Ishikawa (cell line): ENCODE measurements at regions not wholly inside any gene's neighbourhood (a gene's known extent, or its start where the extent isn't known, plus 50 kb on each side); places are given as distances from the start of the nearest gene placed in this dataset.

ENCODE experiments used
- CEBPB ChIP-seq: IDR thresholded peaks from 2 replicates; pipeline ENCODE4 v1.6.1; 2012
- NFIC ChIP-seq: IDR thresholded peaks from 2 replicates; pipeline ENCODE4 v1.6.1; 2012
- RAD21 ChIP-seq: IDR thresholded peaks from 2 replicates; pipeline ENCODE4 v1.6.1; 2012; ENCODE audit warnings: low read depth
- TF ChIP-seq, protein P1 (sequence below): IDR thresholded peaks from 2 replicates; pipeline ENCODE4 v1.6.1; 2012

DNA sequence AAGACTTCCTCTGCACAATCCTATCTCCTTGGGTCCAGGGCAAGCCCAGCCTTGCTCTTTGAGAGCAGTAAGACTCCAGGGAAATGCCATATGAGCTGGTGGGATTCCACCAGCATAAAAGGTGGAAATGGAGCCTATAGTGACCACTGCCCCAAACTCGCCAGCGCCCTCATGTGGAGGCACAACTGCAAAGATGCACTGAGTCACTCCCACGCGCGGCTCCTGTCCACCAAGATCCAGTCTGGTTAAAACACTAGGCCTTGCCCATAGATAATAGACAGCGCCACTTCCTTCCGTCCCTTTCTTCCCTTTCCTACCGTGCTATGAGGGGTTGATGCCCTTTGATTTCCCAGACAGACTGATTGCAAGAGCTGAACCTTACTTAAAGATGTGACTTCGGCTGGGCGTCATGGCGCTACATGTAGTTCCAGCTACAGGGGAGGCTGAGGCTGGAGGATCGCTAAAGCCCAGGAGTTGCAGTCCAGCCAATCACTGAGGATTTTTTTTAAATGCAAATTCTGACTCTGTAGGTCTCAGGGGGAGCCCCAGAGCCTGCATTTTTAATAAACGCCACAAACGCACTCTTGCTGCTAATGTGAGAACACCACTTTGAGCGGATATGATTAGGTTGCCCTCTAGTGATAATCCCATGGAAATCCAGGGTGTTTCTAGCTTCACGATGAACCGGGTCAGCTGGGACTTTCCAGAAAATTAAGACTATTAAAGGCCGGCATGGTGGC is 136.5 kb downstream of the EPC1 start:
- TF ChIP-seq, protein P1, sequence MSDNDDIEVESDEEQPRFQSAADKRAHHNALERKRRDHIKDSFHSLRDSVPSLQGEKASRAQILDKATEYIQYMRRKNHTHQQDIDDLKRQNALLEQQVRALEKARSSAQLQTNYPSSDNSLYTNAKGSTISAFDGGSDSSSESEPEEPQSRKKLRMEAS = no peak
- TF ChIP-seq NFIC = no peak
- TF ChIP-seq CEBPB = no peak
- TF ChIP-seq RAD21 = peak; percentile 66
